ENCODE measurements at regions not wholly inside any gene's neighbourhood (a gene's known extent, or its start where the extent isn't known, plus 50 kb on each side); places are given as distances from the start of the nearest gene placed in this dataset.

DNA sequence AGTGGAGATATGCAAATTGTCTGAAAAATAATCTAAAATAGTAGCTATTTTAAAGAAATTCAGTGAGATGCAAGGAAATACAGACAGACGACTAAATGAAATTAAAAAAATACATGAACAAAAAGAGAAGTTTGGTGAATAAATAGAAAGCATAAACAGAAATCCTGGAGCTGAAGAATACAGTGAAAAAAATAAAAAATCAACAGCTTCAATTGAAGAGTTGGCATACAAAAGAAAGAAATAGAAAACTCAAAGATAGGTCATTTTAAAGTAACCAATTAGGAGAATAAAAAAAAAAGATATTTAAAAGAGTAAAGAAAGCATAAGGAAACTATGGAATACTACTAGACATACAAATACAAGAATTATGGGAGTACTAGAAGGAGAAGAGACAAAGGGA is 2191.5 kb upstream of the PCDH20 start:
- Histone ChIP-seq H3K27me3 (ENCODE audit: insufficient read depth, low read length) (no peaks in the 10 kb centered on the region), H3K36me3 (ENCODE audit: insufficient read depth, low read length) (no peaks in the 10 kb centered on the region), H3K79me2 (ENCODE audit: insufficient read depth, low read length) (no peaks in the 10 kb centered on the region), H3K4me2 (ENCODE audit: insufficient read depth, low read length) (no peak overlapping the region), H3K4me3 (ENCODE audit: insufficient read depth, low read length) (no peak overlapping the region), H4K20me1 (ENCODE audit: insufficient read depth, low read length) (no peaks in the 10 kb centered on the region), H3K4me1 (ENCODE audit: insufficient read depth, low read length) (no peaks in the 10 kb centered on the region), H3K9me3 (ENCODE audit: low read depth, low read length) (no peaks in the 10 kb centered on the region), H2AFZ (ENCODE audit: low read length) (no peak overlapping the region), H3K27ac (ENCODE audit: low read depth, low read length) (no peak overlapping the region)
- TF ChIP-seq, protein P1, sequence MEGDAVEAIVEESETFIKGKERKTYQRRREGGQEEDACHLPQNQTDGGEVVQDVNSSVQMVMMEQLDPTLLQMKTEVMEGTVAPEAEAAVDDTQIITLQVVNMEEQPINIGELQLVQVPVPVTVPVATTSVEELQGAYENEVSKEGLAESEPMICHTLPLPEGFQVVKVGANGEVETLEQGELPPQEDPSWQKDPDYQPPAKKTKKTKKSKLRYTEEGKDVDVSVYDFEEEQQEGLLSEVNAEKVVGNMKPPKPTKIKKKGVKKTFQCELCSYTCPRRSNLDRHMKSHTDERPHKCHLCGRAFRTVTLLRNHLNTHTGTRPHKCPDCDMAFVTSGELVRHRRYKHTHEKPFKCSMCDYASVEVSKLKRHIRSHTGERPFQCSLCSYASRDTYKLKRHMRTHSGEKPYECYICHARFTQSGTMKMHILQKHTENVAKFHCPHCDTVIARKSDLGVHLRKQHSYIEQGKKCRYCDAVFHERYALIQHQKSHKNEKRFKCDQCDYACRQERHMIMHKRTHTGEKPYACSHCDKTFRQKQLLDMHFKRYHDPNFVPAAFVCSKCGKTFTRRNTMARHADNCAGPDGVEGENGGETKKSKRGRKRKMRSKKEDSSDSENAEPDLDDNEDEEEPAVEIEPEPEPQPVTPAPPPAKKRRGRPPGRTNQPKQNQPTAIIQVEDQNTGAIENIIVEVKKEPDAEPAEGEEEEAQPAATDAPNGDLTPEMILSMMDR (IDR thresholded peaks at IDR 0.05; ENCODE audit: extremely low read depth, low read depth, low read length) = no peak
- DNase-seq (ENCODE audit: insufficient read length, low spot score, missing footprints) = no peak

DNA sequence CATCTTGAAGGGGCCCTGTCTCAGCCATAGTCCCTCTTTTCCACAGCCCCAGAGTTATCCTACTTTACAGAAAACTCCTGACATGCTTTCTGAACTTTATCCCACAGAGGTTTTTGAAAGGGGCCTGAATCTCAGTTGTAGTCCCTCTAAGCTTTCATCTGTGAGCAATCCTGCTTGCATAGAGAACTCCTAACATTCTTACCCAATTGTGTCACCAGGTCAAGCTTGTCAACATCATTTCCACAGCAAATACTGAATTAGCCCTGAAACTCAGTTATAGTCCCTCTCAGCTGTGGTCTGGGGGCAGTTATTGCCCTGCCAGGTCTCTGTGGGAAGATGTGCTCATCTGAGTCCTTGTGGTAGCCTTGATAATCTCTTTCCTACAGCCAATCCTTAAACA is 2190.3 kb upstream of the PCDH20 start:
- TF ChIP-seq, protein P1 (IDR thresholded peaks at IDR 0.05; ENCODE audit: extremely low read depth, low read depth, low read length) = no peak
- Histone ChIP-seq H3K27ac (ENCODE audit: low read depth, low read length) (no peak overlapping the region), H3K4me3 (ENCODE audit: insufficient read depth, low read length) (no peak overlapping the region), H3K4me1 (ENCODE audit: insufficient read depth, low read length) (no peaks in the 10 kb centered on the region), H3K4me2 (ENCODE audit: insufficient read depth, low read length) (no peak overlapping the region), H2AFZ (ENCODE audit: low read length) (no peak overlapping the region), H4K20me1 (ENCODE audit: insufficient read depth, low read length) (no peaks in the 10 kb centered on the region), H3K9me3 (ENCODE audit: low read depth, low read length) (no peaks in the 10 kb centered on the region), H3K36me3 (ENCODE audit: insufficient read depth, low read length) (no peaks in the 10 kb centered on the region), H3K27me3 (ENCODE audit: insufficient read depth, low read length) (no peaks in the 10 kb centered on the region), H3K79me2 (ENCODE audit: insufficient read depth, low read length) (no peaks in the 10 kb centered on the region)
- no peak for DNase-seq (ENCODE audit: insufficient read length, low spot score, missing footprints)

DNA sequence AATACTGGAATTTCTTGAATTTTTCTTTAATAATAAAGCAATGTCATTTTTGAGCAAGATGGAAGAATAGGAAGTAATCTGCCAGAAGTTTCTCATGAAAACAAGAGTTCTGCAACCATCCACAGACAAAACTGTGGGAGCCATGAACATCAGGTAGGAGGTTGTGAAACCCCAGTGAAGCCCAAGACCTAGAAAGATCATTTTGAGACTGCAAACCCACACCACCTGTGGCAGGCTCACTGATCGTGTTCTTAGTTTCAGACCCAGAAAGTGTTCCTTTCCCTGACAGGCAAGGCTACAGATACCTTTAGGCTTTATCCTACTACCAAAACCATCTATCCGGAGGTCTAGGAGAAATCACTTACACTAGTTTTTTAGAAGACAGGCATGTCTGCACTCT is 2189.8 kb upstream of the PCDH20 start:
- Histone ChIP-seq H3K4me3 (ENCODE audit: insufficient read depth, low read length) (no peak overlapping the region), H3K79me2 (ENCODE audit: insufficient read depth, low read length) (no peaks in the 10 kb centered on the region), H3K27me3 (ENCODE audit: insufficient read depth, low read length) (no peaks in the 10 kb centered on the region), H3K36me3 (ENCODE audit: insufficient read depth, low read length) (no peaks in the 10 kb centered on the region), H3K27ac (ENCODE audit: low read depth, low read length) (no peak overlapping the region), H2AFZ (ENCODE audit: low read length) (no peak overlapping the region), H4K20me1 (ENCODE audit: insufficient read depth, low read length) (no peaks in the 10 kb centered on the region), H3K9me3 (ENCODE audit: low read depth, low read length) (no peaks in the 10 kb centered on the region), H3K4me1 (ENCODE audit: insufficient read depth, low read length) (no peaks in the 10 kb centered on the region), H3K4me2 (ENCODE audit: insufficient read depth, low read length) (no peak overlapping the region)
- TF ChIP-seq, protein P1 (IDR thresholded peaks at IDR 0.05; ENCODE audit: extremely low read depth, low read depth, low read length) = no peak
- DNase-seq (ENCODE audit: insufficient read length, low spot score, missing footprints) = no peak

DNA sequence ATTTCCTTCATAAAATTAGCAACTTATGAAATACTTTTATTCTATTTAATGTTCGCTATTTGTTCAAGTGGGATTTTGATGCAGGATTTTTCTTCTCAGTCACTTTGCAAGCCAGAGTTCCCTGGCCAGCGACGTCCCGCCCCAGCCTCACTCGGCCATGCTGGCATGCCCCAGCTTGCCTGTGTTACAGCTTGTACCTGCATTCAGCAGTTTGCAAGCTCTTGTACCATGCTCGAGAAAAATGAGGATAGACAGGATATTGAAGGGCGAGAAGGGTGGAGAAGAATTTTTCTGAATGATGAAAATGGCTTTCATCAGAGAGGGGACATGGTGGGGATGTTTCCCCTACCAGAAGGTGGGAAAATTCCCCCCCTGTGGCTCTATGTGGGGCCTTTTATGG is 2180.2 kb upstream of the PCDH20 start:
- TF ChIP-seq, protein P1 (IDR thresholded peaks at IDR 0.05; ENCODE audit: extremely low read depth, low read depth, low read length) = no peak
- Histone ChIP-seq H3K4me3 (ENCODE audit: insufficient read depth, low read length) (no peak overlapping the region), H2AFZ (ENCODE audit: low read length) (no peak overlapping the region), H3K4me2 (ENCODE audit: insufficient read depth, low read length) (no peak overlapping the region), H4K20me1 (ENCODE audit: insufficient read depth, low read length) (no peaks in the 10 kb centered on the region), H3K9me3 (ENCODE audit: low read depth, low read length) (no peaks in the 10 kb centered on the region), H3K27me3 (ENCODE audit: insufficient read depth, low read length) (no peaks in the 10 kb centered on the region), H3K36me3 (ENCODE audit: insufficient read depth, low read length) (no peaks in the 10 kb centered on the region), H3K27ac (ENCODE audit: low read depth, low read length) (no peak overlapping the region), H3K4me1 (ENCODE audit: insufficient read depth, low read length) (no peaks in the 10 kb centered on the region), H3K79me2 (ENCODE audit: insufficient read depth, low read length) (no peaks in the 10 kb centered on the region)
- no peak for DNase-seq (ENCODE audit: insufficient read length, low spot score, missing footprints)

All from osteoblast (primary cell).